ENCODE measurements at regions not wholly inside any gene's neighbourhood (a gene's known extent, or its start where the extent isn't known, plus 50 kb on each side); places are given as distances from the start of the nearest gene placed in this dataset.

- TF ChIP-seq POLR2A (IDR thresholded peaks at IDR 0.05) (no peak), CTCF (IDR thresholded peaks at IDR 0.05) (no peak)
These were observed 218.7 kb upstream of the FUT9 start for GRCh38 chr6:95797054-95797453.

All from thyroid gland (tissue), 4 donors.